HG02798 (cell line): ENCODE measurements at regions not wholly inside any gene's neighbourhood (a gene's known extent, or its start where the extent isn't known, plus 50 kb on each side); places are given as distances from the start of the nearest gene placed in this dataset.
"Not testable (repeated sequence)": the region's sequence is repeated elsewhere in the genome, so short reads cannot be mapped to it uniquely, and the experiment has no call there.

Experiments used
- ATAC-seq: cut with Tn5 transposase; IDR thresholded peaks from one replicate; pipeline ENCODE4 v1.9.1; 2021; ENCODE audit warnings: mild to moderate bottlenecking; ENCODE audit not compliant: unreplicated experiment, poor library complexity

DNA sequence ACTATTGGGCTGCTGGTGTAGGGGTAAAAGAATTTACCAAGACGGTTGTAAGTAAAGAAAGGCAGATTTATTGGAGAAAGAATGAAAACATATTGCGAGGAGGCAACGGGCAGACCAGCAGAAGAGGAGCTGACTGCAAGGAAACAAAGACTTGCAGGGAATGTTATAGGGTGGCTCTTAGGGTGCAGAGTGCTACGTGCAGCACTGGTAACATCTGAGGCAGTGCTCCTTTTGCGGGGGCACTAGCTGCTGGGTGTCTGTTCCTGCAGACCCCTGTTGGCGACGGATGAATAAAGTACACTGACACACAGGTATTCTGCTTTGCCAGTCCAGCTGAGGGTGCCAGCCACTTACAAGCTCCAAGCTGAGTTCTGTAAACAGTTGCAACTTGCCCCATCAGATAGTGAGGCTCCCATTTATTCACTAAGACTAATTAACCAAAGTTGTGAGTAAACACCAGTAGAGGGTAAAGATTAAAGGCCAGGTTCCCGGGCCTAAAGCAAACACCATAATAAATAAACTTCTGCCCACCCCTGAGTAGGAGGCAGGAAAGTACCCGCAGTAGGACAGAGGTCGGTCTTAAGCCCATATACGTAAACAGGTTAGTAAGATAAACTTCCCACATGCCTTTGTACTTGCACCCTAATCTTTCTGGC is 140.2 kb upstream of the KCNK1 start:
- no peak for ATAC-seq

DNA sequence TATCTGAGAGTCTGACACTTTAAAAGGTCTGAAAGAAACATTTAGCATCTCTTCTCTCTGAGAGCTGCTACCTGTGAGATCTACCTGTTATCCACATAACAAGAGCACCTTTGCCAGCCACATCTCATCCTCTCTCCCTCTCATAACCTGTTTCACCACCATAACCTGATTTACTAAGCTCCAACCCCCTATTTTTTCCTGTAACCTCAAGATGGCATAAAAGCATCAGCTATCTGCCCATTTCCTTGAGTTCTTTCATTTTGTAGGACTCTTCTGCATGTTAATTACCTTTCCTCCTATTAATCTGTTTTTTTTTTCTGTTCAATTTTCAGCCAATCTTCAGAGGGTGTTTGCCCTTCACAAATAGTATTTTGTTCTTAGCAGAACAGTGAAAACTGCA is 136.5 kb upstream of the KCNK1 start:
- no peak for ATAC-seq

DNA sequence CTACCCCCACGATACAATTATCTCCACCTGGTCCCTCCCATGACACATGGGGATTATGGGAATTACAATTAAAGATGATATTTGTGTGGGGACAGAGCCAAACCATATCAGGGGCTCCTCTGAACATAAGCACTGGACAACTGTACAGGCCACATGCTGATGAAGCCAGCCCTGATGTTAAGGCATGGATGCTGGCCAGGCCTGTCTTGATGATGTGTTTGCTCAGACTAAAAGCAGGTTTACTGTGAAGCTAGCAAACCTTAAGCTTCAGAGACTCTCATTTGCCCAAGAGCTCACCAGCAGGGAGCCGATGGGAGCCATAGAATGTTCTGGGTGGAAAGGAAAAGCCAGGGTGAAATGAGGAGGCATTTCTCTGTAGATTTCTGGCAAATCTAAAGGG is 135.3 kb upstream of the KCNK1 start:
- no peak for ATAC-seq

DNA sequence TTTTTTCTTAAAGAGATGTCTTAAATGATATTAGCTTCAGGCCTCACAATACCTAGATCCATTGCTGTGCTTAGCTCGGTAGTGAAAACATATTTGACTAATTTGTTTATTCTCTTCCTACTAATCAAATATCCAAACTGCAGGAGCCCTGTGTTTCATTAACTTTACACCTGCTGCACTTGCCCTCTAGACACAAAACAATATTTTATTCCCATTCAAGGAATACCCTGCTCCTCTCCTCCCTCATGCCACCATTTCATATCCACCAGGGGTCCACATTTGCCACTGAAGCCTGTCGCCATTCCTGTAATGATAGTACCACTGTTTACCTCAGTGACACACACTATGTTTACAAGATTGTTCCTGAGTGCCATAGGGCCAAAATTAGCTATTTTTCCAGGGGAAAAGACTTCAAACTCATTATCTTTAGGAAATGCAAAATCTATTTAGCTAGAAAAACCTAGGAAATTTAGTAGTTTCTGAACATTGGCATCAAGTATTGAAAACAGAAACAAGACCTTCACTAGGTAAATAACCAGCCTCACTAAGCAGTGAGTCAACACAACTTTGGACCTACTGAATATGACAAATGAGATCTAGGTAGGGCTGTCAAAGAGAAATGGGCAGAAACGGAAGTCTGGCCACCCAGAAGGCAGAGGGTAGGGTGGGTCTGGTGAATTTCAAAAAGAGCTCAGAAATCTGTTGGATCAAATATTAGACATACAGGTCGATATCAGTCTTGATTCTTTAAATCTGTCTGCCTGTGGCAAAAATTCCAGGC is 134.6 kb upstream of the KCNK1 start:
- no peak for ATAC-seq

DNA sequence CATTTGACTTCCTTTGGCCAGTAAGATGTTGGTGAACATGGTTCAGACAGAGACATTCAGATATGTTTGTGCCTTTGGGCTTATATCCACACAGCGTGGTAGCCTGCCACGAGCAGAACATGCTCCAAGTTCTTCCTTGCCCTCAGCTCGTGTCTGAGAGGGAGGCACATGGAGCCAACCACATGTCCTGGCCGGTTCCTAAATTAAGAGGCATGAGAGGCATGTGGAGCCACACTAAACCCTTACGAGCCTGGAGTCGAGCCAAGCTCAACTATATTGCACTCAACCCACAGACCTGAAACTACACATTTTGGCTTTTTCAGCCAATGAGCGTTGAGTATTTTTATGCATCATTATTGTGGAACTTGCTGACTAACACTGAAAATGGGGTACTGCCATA is 133.7 kb upstream of the KCNK1 start:
- ATAC-seq, result no peak

DNA sequence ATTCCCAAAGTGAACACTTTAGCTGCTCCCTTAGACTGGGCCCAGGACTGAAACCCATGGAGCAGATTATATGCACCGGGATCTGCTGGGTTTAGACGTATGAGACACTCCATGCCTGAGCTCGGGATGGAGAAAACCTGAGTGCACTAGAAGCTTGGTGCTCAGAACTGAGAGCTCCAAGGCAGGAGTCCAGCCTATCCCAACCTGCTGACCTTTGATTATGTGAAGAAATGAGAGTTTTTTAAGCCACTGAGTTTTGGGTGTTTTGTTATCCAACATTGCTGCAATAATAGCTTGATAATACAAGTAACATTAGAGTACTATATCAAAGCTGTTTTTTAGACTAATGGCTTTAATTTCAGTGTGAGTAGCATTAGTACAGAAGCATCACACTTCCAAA is 131.5 kb upstream of the KCNK1 start:
- no peak for ATAC-seq

DNA sequence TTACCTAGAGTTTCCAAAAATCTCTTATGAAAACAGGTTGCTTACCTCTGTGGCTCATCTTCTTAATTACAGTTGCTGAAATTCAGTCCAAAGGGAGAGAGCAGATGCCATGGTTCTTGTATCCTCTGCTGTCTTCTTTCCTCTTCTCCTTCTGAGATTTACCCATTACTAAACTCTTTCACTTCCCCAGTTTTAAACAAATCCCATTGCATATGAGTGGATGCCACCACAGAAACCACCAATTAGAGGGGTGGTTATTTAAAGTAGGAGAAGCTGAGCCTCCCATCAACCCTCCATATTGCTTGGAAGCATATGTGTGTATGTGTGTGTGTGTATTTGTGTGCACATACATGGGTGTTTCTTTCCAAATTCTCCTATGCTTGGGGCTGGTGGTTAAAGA is 128.5 kb upstream of the KCNK1 start:
- ATAC-seq, result no peak

DNA sequence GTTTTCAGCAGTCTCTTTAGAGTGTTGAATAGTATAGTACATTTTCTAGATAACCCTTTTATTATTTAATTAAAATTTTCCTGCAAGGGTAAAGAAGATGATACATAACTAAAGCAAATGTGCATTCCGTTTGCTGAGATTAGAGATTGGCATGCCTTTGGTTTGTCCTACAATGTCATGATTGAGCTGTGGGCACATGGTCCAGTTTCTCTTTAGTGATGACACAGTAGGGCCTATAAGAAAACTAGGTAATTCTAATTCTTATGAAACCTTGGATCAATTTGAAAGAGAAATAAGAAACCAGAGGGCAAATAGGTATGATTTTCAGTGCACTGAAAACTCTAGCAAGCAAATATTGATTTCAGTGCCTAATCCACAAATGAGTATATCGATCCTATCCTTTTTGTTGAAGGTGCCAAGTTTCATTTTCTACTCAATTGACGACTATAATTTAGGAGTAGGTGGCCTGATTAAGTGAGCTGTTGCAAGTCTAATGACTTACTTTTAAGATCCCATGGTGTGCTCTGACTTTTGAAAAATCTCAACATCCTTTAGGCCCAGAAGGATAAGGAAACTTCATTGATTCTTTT is 128.0 kb upstream of the KCNK1 start:
- no peak for ATAC-seq

DNA sequence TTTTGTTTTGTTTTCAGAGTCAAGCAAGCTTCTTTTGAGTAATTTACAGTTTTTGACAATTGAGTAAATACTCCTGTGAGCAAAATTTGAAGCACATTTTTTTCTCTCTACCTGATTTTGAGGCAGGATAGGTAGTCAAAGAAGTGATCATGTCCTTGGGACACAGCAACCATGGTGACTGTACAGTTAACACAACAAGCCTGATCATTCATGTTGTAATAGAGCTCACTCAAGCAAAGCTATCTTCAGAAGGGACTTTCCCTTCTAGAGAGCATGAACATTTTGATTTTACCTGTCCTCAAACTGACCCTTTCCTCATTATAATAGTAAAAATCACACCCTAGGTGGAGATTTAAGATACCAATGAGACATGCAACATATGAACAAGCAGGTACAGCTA is 126.5 kb upstream of the KCNK1 start:
- ATAC-seq, result no peak

DNA sequence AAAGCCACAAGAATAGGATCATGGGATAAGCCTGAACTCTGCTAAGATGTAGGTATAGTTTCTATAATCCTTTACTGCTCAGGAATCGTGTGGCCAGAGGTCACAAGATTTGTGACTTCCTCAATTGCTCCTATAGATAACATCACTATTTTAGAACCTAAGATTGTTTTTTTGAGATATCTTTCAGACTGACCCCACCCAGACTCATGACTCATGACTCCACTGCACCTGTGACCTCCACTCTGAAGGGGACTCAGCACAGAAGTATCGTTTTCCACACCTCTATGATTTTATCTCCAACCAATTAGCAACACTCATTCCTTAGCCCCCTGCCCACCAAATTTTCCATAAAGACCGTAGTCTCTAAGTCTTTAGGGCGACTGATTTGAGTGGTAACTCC is 124.5 kb upstream of the KCNK1 start:
- ATAC-seq, result no peak

DNA sequence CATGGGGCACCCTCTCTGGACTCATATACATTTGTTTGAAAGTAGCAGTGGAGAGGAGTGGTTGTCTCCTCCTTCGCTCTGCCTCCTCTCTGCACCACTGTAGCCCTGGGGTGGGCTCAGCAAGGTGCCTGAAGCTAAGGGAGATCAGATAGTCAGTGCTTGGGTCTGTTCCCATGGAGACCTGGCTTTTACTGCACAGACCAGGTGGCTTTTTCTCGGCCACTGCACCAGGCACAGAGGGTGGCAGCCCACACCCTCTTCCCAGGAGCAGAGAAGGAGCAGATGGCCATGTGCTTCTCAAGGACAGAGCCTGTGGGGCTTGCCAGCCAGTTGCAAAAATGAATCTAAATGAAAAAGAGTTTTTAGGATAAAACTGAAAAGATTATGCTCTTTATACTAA is 123.4 kb upstream of the KCNK1 start:
- no peak for ATAC-seq

DNA sequence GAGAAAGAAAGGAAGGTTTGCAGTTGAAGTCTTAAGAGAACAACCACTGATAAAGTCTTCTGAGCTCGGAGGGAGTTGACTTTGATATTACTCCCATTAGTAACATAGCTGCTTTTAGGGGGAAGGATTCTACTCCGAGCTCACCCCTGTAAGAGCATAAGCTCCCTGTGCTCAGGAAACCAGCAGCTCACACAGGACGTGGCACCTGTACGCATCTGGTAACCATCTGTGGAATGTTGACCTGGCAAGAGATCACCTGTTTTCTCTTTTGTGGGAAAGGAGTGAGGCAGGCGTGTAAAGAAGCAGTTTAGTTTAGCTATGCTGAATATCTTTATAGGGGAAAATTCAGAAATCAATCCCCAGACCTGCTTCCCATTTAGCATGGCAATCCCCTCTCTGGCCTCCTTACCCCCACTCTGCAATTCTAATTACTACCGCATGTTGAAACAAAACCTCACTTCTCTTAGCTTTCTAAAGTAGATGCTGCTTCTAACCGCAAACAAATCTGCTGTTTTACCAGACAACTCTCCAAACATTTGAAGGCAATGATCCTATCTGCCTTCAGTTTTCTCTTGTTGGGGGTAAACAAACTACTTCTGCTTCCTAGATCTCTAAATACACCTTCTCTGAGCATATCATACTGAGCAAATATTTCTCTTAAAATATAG is 121.8 kb upstream of the KCNK1 start:
- ATAC-seq, result no peak

DNA sequence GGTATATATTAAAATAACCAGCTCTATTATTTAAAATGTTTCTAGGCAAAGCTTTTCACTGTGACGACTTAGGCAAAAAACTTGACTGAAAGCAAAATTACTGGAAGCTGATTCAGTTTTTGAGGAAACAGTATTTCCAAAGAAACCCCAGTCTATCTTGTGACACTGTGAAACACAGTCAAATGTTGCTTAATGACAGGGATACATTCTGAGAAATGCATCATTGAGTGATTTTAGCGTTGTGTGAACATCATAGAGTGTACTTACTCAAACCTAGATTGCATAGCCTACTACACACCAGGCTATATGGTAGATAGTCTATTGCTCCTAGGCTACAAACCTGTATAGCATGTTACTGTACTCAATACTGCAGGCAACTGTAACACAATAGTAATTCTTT is 116.9 kb upstream of the KCNK1 start:
- no peak for ATAC-seq

DNA sequence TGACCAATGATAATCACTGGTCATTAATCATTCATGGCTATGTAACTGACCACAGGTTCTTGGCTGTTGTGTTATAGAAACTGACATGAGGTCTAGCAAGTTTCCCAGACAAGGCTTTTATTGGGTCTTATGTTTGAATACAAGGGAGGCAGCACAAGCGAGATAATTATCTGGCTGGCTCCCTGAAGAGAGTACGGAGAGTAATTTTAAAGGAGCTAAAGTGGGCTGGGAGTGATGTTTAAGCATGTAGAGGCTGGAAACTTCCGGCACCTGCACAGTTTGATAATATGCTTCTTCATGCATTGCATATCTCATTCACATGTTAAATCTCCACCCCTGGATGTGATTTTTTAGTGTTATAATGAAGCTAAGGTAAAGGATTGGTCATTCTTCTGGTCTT is 116.2 kb upstream of the KCNK1 start:
- ATAC-seq, result no peak

DNA sequence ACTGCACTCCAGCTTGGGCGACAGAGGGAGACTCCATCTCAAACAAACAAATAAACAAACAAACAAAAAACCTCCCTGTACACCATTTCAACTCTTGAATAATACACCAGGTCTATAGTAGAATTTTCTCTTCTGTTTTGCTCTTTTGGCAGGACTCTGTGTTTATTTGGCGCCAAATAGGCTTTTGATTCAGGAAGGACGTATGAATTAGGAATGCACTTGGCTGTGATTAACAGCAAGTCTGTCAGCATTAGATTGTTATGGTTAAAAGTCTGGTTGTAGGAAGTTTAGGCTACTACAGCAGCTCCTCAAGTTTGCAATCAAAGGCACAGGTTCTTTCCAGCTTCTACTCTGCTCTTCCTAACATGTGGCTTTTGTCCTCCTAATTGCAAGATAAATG is 113.8 kb upstream of the KCNK1 start:
- no peak for ATAC-seq

DNA sequence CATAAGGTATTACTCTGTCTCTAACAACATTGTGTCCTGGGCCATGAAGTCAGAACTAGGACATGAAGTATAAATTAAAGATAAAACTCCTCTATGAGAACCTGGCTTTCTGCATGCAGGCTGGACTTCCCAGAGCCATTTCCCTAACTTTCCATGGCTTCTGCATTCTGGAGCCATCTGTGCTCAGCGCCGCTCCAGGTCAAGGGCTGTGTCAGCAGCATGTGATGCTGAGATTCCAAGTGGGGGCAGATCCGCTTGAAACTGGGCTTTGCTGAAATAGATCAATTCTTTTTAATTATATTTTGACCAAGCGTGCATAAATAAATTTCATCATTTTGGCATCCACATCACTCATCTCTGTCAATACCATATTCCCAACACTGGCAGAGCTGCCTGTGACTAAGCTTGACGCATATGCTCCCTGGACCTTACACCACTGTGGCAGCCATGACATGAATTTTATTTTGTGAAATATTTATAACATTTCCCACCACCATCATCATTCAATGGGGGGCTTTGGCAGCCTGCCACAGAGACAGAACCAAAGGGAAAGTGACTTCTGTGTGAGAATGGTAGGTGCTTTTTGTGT is 110.4 kb upstream of the KCNK1 start:
- ATAC-seq, result no peak

DNA sequence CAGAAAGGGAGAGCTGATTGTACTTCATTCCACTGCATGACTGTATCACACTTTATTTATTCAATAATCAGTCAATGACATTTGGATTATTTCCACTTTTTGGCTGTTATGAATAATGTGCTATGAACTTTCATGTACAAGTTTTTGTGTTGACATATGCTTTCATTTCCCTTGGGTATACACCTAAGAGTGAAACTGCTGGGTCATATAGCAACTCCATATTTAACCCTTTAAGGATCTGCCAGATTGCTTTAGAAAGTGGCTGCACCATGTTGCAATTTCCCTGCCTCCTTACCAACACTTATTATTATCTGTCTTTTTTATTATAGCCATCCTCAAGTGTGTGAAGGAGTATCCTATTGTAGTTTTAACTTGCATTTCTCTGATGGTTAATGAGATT is 108.8 kb upstream of the KCNK1 start:
- ATAC-seq, result no peak

DNA sequence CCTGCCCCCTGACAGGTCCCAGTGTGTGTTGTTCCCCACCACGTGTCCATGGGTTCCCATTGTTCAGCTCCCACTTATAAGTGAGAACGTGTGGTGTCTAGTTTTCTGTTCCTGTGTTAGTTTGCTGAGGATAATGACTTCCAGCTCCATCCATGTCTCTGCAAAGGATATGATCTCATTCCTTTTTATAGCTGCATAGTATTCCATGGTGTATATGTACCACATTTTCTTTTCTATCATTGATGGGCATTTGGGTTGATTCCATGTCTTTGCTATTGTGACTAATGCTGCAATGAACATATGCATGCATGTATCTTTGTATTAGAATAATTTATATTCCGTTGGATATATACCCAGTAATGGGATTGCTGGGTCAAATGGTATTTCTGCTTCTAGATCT is 108.0 kb upstream of the KCNK1 start:
- not testable (repeated sequence) for ATAC-seq

DNA sequence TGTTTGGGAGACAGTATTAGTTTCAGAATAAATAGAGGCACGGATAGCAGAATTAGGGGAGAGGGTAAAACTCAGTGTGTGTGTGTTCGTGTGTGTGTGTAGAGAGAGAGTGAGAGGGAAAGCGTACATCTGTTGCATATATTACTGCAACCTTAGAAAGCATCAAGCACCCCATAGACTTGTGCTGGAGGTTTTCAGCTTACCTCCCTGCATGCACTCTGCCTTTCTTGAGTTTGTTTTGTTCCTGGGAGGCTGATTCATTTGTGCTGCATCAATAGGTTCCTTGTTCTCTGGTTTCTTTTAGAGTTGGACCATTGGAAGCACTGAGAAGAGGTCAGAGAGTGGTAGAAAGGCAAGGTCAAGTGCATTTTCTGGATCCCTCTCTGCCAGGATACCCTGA is 104.4 kb upstream of the KCNK1 start:
- ATAC-seq, result no peak

DNA sequence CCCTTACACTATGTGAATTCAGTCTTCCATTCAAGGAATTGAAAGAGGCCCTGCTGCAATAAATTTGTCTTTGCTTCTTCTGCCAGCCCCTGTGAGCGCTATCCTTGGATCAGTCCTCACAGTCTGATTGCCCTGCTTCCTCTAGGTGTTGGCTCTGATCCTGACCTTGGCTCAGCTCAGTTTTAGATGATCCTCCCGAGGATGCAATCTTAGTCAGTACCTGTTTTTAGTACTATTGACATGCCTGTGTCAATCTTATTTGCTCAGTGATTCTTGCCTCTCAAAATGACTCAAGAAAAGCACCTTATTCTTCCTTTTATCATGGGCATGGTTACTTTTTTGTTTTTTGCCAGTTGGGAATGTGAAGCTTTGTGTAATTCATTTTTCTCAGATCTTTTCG is 101.4 kb upstream of the KCNK1 start:
- ATAC-seq, result no peak

DNA sequence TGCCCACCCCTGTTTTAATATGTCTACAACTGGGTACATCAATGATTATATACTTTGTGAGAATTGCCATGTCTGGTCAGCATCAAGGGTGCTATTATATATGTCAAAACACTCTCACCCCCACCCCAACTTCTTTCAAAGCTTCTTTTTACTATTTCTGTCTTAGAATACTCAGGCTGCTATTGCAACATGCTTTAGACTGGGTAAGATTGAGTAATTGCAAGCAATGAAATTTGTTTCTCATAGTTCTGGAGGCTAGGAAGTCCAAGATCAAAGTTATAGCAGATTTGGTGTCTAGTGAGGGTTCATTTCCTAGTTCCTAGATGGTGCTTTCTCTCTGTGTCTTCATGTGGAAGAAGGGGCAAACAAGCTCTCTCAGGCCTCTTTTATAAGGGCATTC is 100.5 kb upstream of the KCNK1 start:
- ATAC-seq, result no peak
